SK-N-SH (cell line): ENCODE measurements at regions not wholly inside any gene's neighbourhood (a gene's known extent, or its start where the extent isn't known, plus 50 kb on each side); places are given as distances from the start of the nearest gene placed in this dataset.

Source experiments
- CTCF ChIA-PET: fragments of 300-600, 350-600 bp; formaldehyde crosslinking; extraction: SDS; loops from one replicate; lab custom pipeline; 2021; lab: Yijun Ruan, JAX
- POLR2A ChIA-PET: fragments of 350-600 bp; sonication (Branson Sonifier 250); formaldehyde crosslinking; extraction: SDS; loops from one replicate; lab custom pipeline; 2020; ENCODE audit warnings: antibody characterized with exemption, inconsistent platforms; lab: Yijun Ruan, JAX
- DNase-seq: peaks from one replicate; pipeline ENCODE4 v3.0.0; 2012
- H2AFZ ChIP-seq: fragments of 200-600 bp; sonication (generic); 2 replicates; pipeline ENCODE4 v1.8.1; 2016; ENCODE audit warnings: antibody characterized with exemption, mild to moderate bottlenecking, low read depth
- H3F3A ChIP-seq: fragments of 200-600 bp; sonication (generic); replicated peaks from 2 replicates; pipeline ENCODE3; 2016; ENCODE audit warnings: antibody characterized with exemption, mild to moderate bottlenecking; ENCODE audit not compliant: insufficient read depth
- H3K27ac ChIP-seq, 2 experiments: fragments of 200-500 bp in 1 of 2; fragments of 200-600 bp in 1 of 2; sonication (Bioruptor generic) in 1 of 2; sonication (generic), shearing (Covaris generic) in 1 of 2; 2 replicates each; pipeline versions ENCODE4 v1.5.1 to v1.6.1; 2014 to 2016; ENCODE audit warnings: low read depth in 2 of 2, inconsistent platforms in 1 of 2, low read length in 1 of 2, mild to moderate bottlenecking in 1 of 2, mixed read lengths in 1 of 2
- H3K27me3 ChIP-seq: fragments of 200-600 bp; sonication (generic), shearing (Covaris generic); 2 replicates; pipeline ENCODE4 v1.6.1; 2016; ENCODE audit warnings: mixed run types; ENCODE audit not compliant: insufficient read depth
- H3K36me3 ChIP-seq, 2 experiments: fragments of 200-500 bp in 1 of 2; fragments of 200-600 bp in 1 of 2; sonication (Bioruptor generic) in 1 of 2; sonication (generic) in 1 of 2; replicated peaks in 1 of 2; 2 replicates each; pipeline versions ENCODE3 to v1.5.1; 2014 to 2016; ENCODE audit warnings: low read length in 1 of 2, mild to moderate bottlenecking in 1 of 2; ENCODE audit not compliant: insufficient read depth in 2 of 2, control insufficient read depth in 1 of 2
- H3K4me1 ChIP-seq, 2 experiments: fragments of 200-500 bp in 1 of 2; fragments of 200-600 bp in 1 of 2; sonication (Bioruptor generic) in 1 of 2; sonication (generic), shearing (Covaris generic) in 1 of 2; 2 replicates each; pipeline versions ENCODE4 v1.5.1 to v1.6.1; 2014 to 2016; ENCODE audit warnings: low read depth in 1 of 2, low read length in 1 of 2, mixed run types in 1 of 2; ENCODE audit not compliant: insufficient read depth in 2 of 2, control insufficient read depth in 1 of 2
- H3K4me2 ChIP-seq: fragments of 200-600 bp; sonication (generic), shearing (Covaris generic); 2 replicates; pipeline ENCODE4 v1.6.1; 2017; ENCODE audit warnings: mixed run types
- H3K4me3 ChIP-seq, 2 experiments: fragments of 200-500 bp in 1 of 2; fragments of 200-600 bp in 1 of 2; sonication (Bioruptor generic) in 1 of 2; sonication (generic), shearing (Covaris generic) in 1 of 2; 2 replicates each; pipeline versions ENCODE4 v1.5.1 to v1.8.1; 2014 to 2016; ENCODE audit warnings: low read depth in 2 of 2, inconsistent platforms in 1 of 2, low read length in 1 of 2, mild to moderate bottlenecking in 1 of 2, mixed read lengths in 1 of 2, moderate library complexity in 1 of 2
- H3K79me2 ChIP-seq: fragments of 200-600 bp; sonication (generic); 2 replicates; pipeline ENCODE4 v1.8.1; 2017; ENCODE audit warnings: mild to moderate bottlenecking; ENCODE audit not compliant: insufficient read depth
- H3K9ac ChIP-seq: fragments of 200-600 bp; sonication (generic); 2 replicates; pipeline ENCODE4 v1.6.1; 2017; ENCODE audit warnings: mixed run types
- H3K9me2 ChIP-seq: fragments of 200-600 bp; sonication (generic); 2 replicates; pipeline ENCODE4 v1.6.1; 2017; ENCODE audit warnings: mixed run types
- H3K9me3 ChIP-seq: fragments of 200-600 bp; sonication (generic); 2 replicates; pipeline ENCODE4 v1.6.1; 2017; ENCODE audit warnings: mixed run types, mild to moderate bottlenecking, moderate library complexity
- H4K20me1 ChIP-seq: fragments of 200-600 bp; sonication (generic); 2 replicates; pipeline ENCODE4 v1.6.1; 2017; ENCODE audit warnings: mild to moderate bottlenecking, mixed run types; ENCODE audit not compliant: insufficient read depth
- FOSL2 ChIP-seq: IDR thresholded peaks from 2 replicates; pipeline ENCODE4 v1.4.0; 2012; ENCODE audit warnings: low read depth, mild to moderate bottlenecking, moderate library complexity, borderline replicate concordance
- FOXJ3 ChIP-seq: sonication (generic); formaldehyde crosslinking; IDR thresholded peaks from 2 replicates; pipeline ENCODE4 v1.5.1; 2020; ENCODE audit warnings: mild to moderate bottlenecking, missing genetic modification reagents
- GATA2 ChIP-seq: sonication (generic); formaldehyde crosslinking; IDR thresholded peaks from 2 replicates; pipeline ENCODE4 v1.5.0; 2020; ENCODE audit warnings: mild to moderate bottlenecking, missing genetic modification reagents
- JUND ChIP-seq: IDR thresholded peaks from 2 replicates; pipeline ENCODE4 v1.4.0; 2012
- MXI1 ChIP-seq: IDR thresholded peaks from 2 replicates; pipeline ENCODE4 v1.6.1; 2012; ENCODE audit warnings: mild to moderate bottlenecking, low read depth, low read length, improper control_type of control experiment
- NRF1 ChIP-seq: IDR thresholded peaks from 2 replicates; pipeline ENCODE4 v1.6.1; 2012; ENCODE audit warnings: low read depth, mild to moderate bottlenecking, low read length
- RAD21 ChIP-seq: IDR thresholded peaks from 2 replicates; pipeline ENCODE4 v1.6.1; 2012; ENCODE audit warnings: mild to moderate bottlenecking, low read length
- RCOR1 ChIP-seq: fragments of 150-350 bp; IDR thresholded peaks from 2 replicates; pipeline ENCODE4 v1.6.1; 2017; ENCODE audit warnings: antibody characterized with exemption, low read length
- RFX5 ChIP-seq: IDR thresholded peaks from 2 replicates; pipeline ENCODE4 v1.6.1; 2012; ENCODE audit warnings: mild to moderate bottlenecking, improper control_type of control experiment, low read length
- RXRA ChIP-seq: IDR thresholded peaks from 2 replicates; pipeline ENCODE4 v1.4.0; 2012; ENCODE audit warnings: low read depth, mild to moderate bottlenecking, borderline replicate concordance
- SIN3A ChIP-seq: IDR thresholded peaks from 2 replicates; pipeline ENCODE4 v1.6.1; 2012; ENCODE audit warnings: low read depth, mild to moderate bottlenecking, low read length, moderate library complexity, borderline replicate concordance
- SMC3 ChIP-seq: IDR thresholded peaks from 2 replicates; pipeline ENCODE4 v1.6.1; 2012; ENCODE audit warnings: low read depth, low read length, improper control_type of control experiment
- USF1 ChIP-seq: IDR thresholded peaks from 2 replicates; pipeline ENCODE4 v1.4.0; 2012; ENCODE audit warnings: low read depth, borderline replicate concordance
- YY1 ChIP-seq: IDR thresholded peaks from 2 replicates; pipeline ENCODE4 v1.4.0; 2012; ENCODE audit warnings: low read depth, mild to moderate bottlenecking
- ZBTB33 ChIP-seq: IDR thresholded peaks from 2 replicates; pipeline ENCODE4 v1.4.0; 2012; ENCODE audit warnings: low read depth, borderline replicate concordance
- whole genome bisulfite sequencing: methylation state at CpG from one replicate; pipeline ENCODE4 v1.1.6; 2017; ENCODE audit warnings: low lambda C conversion rate; 5-methylcytosine and 5-hydroxymethylcytosine counted together
- TF ChIP-seq, protein P1 (sequence below): fragments of 200-600 bp; sonication (generic); IDR thresholded peaks from 2 replicates; pipeline ENCODE4 v1.6.1; 2017; ENCODE audit warnings: antibody characterized with exemption, mild to moderate bottlenecking, moderate library complexity

DNA sequence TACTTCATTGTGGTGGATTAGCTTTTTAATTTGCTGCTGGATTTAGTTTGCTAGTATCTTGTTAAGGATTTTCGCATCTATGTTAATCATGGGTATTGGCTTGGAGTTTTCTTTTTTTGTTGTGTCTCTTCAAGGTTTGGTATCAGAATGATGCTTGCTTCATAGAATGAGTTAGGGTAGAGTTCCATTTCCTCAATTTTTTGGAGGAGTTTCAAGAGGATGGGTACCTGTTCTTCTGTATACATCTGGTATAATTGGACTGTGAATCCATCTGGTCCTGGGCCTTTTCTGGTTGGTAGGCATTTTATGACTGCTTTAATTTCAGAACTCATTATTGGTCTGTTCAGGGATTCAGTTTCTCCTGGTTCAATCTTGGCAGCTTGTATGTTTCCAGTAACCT lies 335.6 kb downstream of the EDEM1 start:
- WGBS, result 16% methylated on average over 1 of the region's 1 CpG
- H3F3A ChIP-seq, result no peaks in the 10 kb centered on the region

More for the DNA sequence above, 335.6 kb downstream of the EDEM1 start:
- no peak overlapping the region for H3K27ac ChIP-seq
- DNase-seq, result no peak
- no peaks in the 10 kb centered on the region for H3K9me3 ChIP-seq
- H3K4me3 ChIP-seq, result no peak overlapping the region
- H3K4me2 ChIP-seq, result no peak overlapping the region
- no peak overlapping the region; the same call in 1 of the 2 replicates for H2AFZ ChIP-seq
- H3K9me2 ChIP-seq, result no peaks in the 10 kb centered on the region
- no peaks in the 10 kb centered on the region for H3K36me3 ChIP-seq
- CTCF ChIA-PET, result no interaction called here
- no peaks in the 10 kb centered on the region for H4K20me1 ChIP-seq
- no peaks in the 10 kb centered on the region for H3K79me2 ChIP-seq
- TF ChIP-seq RCOR1 (no peak), SMC3 (no peak), USF1 (no peak), JUND (no peak), RAD21 (no peak), FOSL2 (no peak), RXRA (no peak), NRF1 (no peak), YY1 (no peak), ZBTB33 (no peak), SIN3A (no peak), MXI1 (no peak), FOXJ3 (CRISPR knock-in tag) (no peak), RFX5 (no peak), GATA2 (CRISPR knock-in tag) (no peak)
- TF ChIP-seq, protein P1, sequence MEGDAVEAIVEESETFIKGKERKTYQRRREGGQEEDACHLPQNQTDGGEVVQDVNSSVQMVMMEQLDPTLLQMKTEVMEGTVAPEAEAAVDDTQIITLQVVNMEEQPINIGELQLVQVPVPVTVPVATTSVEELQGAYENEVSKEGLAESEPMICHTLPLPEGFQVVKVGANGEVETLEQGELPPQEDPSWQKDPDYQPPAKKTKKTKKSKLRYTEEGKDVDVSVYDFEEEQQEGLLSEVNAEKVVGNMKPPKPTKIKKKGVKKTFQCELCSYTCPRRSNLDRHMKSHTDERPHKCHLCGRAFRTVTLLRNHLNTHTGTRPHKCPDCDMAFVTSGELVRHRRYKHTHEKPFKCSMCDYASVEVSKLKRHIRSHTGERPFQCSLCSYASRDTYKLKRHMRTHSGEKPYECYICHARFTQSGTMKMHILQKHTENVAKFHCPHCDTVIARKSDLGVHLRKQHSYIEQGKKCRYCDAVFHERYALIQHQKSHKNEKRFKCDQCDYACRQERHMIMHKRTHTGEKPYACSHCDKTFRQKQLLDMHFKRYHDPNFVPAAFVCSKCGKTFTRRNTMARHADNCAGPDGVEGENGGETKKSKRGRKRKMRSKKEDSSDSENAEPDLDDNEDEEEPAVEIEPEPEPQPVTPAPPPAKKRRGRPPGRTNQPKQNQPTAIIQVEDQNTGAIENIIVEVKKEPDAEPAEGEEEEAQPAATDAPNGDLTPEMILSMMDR, result no peak
- no peaks in the 10 kb centered on the region for H3K27me3 ChIP-seq
- H3K9ac ChIP-seq, result no peak overlapping the region
- H3K4me1 ChIP-seq, result no peaks in the 10 kb centered on the region
- POLR2A ChIA-PET, result no interaction called here
